MM.1S (cell line): ENCODE measurements at regions not wholly inside any gene's neighbourhood (a gene's known extent, or its start where the extent isn't known, plus 50 kb on each side); places are given as distances from the start of the nearest gene placed in this dataset.

Source experiments
- DNase-seq: peaks from one replicate; pipeline ENCODE4 v3.0.0-alpha.2; 2015
- H2AFZ ChIP-seq: fragments of 300-600 bp; sonication (generic); 2 replicates; pipeline ENCODE4 v1.6.0; 2016; ENCODE audit warnings: antibody characterized with exemption, low read length
- H3F3A ChIP-seq: fragments of 300-600 bp; sonication (generic); 2 replicates; pipeline ENCODE4 v1.6.1; 2016; ENCODE audit warnings: mild to moderate bottlenecking, antibody characterized with exemption, low read length, moderate library complexity, mixed read lengths; ENCODE audit not compliant: insufficient read depth
- H3K27ac ChIP-seq: fragments of 300-600 bp; sonication (generic); 2 replicates; pipeline ENCODE4 v1.5.1; 2016; ENCODE audit warnings: mild to moderate bottlenecking, low read length
- H3K27me3 ChIP-seq: fragments of 300-600 bp; sonication (generic); replicated peaks from 2 replicates; pipeline ENCODE4 v1.6.0; 2016; ENCODE audit warnings: low read length; ENCODE audit not compliant: insufficient read depth
- H3K36me3 ChIP-seq: fragments of 300-600 bp; sonication (generic); replicated peaks from 2 replicates; pipeline ENCODE4 v1.6.1; 2016; ENCODE audit warnings: mild to moderate bottlenecking, low read length, mixed read lengths; ENCODE audit not compliant: insufficient read depth
- H3K4me1 ChIP-seq: fragments of 300-600 bp; sonication (generic); 2 replicates; pipeline ENCODE4 v1.6.1; 2016; ENCODE audit warnings: low read length, mixed read lengths
- H3K4me2 ChIP-seq: fragments of 300-600 bp; sonication (generic); 2 replicates; pipeline ENCODE4 v1.6.0; 2016; ENCODE audit warnings: low read depth, low read length
- H3K4me3 ChIP-seq: fragments of 300-600 bp; sonication (generic); 2 replicates; pipeline ENCODE4 v1.5.1; 2016; ENCODE audit warnings: low read length, mixed read lengths
- H3K79me2 ChIP-seq: fragments of 300-600 bp; sonication (generic); 2 replicates; pipeline ENCODE4 v1.6.1; 2016; ENCODE audit warnings: mixed run types, low read length, mixed read lengths
- H3K9ac ChIP-seq: fragments of 300-600 bp; sonication (generic); 2 replicates; pipeline ENCODE4 v1.6.1; 2016; ENCODE audit warnings: low read length, mixed read lengths
- H3K9me2 ChIP-seq: fragments of 300-600 bp; sonication (generic); replicated peaks from 2 replicates; pipeline ENCODE4 v1.6.1; 2016; ENCODE audit warnings: mild to moderate bottlenecking, low read length, mixed read lengths; ENCODE audit not compliant: insufficient read depth
- H3K9me3 ChIP-seq: fragments of 300-600 bp; sonication (generic); replicated peaks from 2 replicates; pipeline ENCODE4 v1.6.1; 2016; ENCODE audit warnings: mild to moderate bottlenecking, low read length, mixed read lengths; ENCODE audit not compliant: insufficient read depth
- H4K20me1 ChIP-seq: fragments of 300-600 bp; sonication (generic); 2 replicates; pipeline ENCODE4 v1.6.1; 2016; ENCODE audit warnings: mild to moderate bottlenecking, low read length, moderate library complexity, mixed read lengths; ENCODE audit not compliant: insufficient read depth
- EZH2 ChIP-seq: fragments of 300-600 bp; sonication (generic); optimal IDR thresholded peaks from 2 replicates; pipeline ENCODE3; 2017; ENCODE audit warnings: low read depth, mild to moderate bottlenecking, antibody characterized with exemption, low read length, mixed read lengths
- EZH2phosphoT487 ChIP-seq: fragments of 300-600 bp; sonication (generic); IDR thresholded peaks from 2 replicates; pipeline ENCODE4 v1.6.1; 2018; ENCODE audit warnings: antibody characterized with exemption, low read length
- TF ChIP-seq, protein P1 (sequence below): fragments of 300-600 bp; sonication (generic); IDR thresholded peaks from 2 replicates; pipeline ENCODE4 v1.5.1; 2016; ENCODE audit warnings: antibody characterized with exemption, low read length, mixed read lengths

GRCh38 chr4:32429151-32429550 lies 1709.0 kb downstream of the PCDH7 start:
- Histone ChIP-seq H4K20me1 (no peaks in the 10 kb centered on the region), H3K79me2 (no peaks in the 10 kb centered on the region), H3F3A (no peaks in the 10 kb centered on the region), H3K36me3 (no peaks in the 10 kb centered on the region), H3K4me2 (no peak overlapping the region), H3K4me1 (no peaks in the 10 kb centered on the region), H3K27ac (no peak overlapping the region), H3K4me3 (no peak overlapping the region), H3K9me3 (no peaks in the 10 kb centered on the region), H3K9me2 (no peaks in the 10 kb centered on the region), H2AFZ (no peak overlapping the region), H3K27me3 (no peaks in the 10 kb centered on the region), H3K9ac (no peak overlapping the region)
- TF ChIP-seq, protein P1, sequence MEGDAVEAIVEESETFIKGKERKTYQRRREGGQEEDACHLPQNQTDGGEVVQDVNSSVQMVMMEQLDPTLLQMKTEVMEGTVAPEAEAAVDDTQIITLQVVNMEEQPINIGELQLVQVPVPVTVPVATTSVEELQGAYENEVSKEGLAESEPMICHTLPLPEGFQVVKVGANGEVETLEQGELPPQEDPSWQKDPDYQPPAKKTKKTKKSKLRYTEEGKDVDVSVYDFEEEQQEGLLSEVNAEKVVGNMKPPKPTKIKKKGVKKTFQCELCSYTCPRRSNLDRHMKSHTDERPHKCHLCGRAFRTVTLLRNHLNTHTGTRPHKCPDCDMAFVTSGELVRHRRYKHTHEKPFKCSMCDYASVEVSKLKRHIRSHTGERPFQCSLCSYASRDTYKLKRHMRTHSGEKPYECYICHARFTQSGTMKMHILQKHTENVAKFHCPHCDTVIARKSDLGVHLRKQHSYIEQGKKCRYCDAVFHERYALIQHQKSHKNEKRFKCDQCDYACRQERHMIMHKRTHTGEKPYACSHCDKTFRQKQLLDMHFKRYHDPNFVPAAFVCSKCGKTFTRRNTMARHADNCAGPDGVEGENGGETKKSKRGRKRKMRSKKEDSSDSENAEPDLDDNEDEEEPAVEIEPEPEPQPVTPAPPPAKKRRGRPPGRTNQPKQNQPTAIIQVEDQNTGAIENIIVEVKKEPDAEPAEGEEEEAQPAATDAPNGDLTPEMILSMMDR = no peak
- TF ChIP-seq EZH2 (no peak), EZH2phosphoT487 (no peak)
- no peak for DNase-seq

- Histone ChIP-seq H4K20me1 (no peaks in the 10 kb centered on the region), H3K4me2 (no peak overlapping the region), H3K4me3 (no peak overlapping the region), H3K27me3 (no peaks in the 10 kb centered on the region), H3K9me2 (no peaks in the 10 kb centered on the region), H3K9ac (no peak overlapping the region), H3K9me3 (no peaks in the 10 kb centered on the region), H2AFZ (no peak overlapping the region), H3F3A (no peaks in the 10 kb centered on the region), H3K79me2 (no peaks in the 10 kb centered on the region), H3K4me1 (no peaks in the 10 kb centered on the region), H3K27ac (no peak overlapping the region), H3K36me3 (no peaks in the 10 kb centered on the region)
- DNase-seq = no peak
- TF ChIP-seq EZH2 (no peak), EZH2phosphoT487 (no peak)
- TF ChIP-seq, protein P1 = no peak
Observed at GRCh38 chr4:32435308-32435707, 1715.1 kb downstream of the PCDH7 start.

DNA sequence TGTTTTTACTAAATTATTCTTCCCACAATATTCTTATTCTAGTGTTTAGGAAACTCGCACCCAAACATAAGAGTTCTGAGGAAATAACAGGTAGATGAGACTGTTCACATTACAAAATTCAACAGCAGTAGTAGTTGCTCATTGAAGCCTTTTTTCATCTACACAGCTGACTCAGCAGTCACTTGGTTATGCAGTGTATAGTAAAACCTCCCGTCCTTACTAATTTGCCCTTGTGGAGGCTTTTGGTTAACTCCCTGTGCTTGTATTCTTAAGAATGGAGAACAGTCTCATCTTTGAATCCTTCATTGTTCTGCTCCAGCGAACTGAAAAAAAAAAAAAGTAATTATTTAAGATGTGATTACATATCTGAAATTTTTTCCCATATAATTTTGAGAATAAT lies 1716.6 kb downstream of the PCDH7 start:
- TF ChIP-seq EZH2 (no peak), EZH2phosphoT487 (no peak)
- TF ChIP-seq, protein P1 = no peak
- no peak for DNase-seq

More for the DNA sequence above, 1716.6 kb downstream of the PCDH7 start:
- no peaks in the 10 kb centered on the region for H3F3A ChIP-seq
- no peak overlapping the region for H3K4me2 ChIP-seq
- H3K4me3 ChIP-seq = no peak overlapping the region
- H4K20me1 ChIP-seq = no peaks in the 10 kb centered on the region
- no peaks in the 10 kb centered on the region for H3K79me2 ChIP-seq
- no peak overlapping the region for H3K9ac ChIP-seq
- H2AFZ ChIP-seq = no peak overlapping the region
- no peaks in the 10 kb centered on the region for H3K4me1 ChIP-seq
- no peaks in the 10 kb centered on the region for H3K27me3 ChIP-seq
- H3K9me3 ChIP-seq = no peaks in the 10 kb centered on the region
- no peak overlapping the region for H3K27ac ChIP-seq
- H3K9me2 ChIP-seq = no peaks in the 10 kb centered on the region
- no peaks in the 10 kb centered on the region for H3K36me3 ChIP-seq
